ENCODE measurements at regions not wholly inside any gene's neighbourhood (a gene's known extent, or its start where the extent isn't known, plus 50 kb on each side); places are given as distances from the start of the nearest gene placed in this dataset.

GRCh38 chr7:16045296-16045695 lies 358.8 kb upstream of the MEOX2 start:
- no peak for DNase-seq

- no peak for DNase-seq
Observed at GRCh38 chr7:16044645-16045044, 358.2 kb upstream of the MEOX2 start.

- no peak for DNase-seq
Observed at GRCh38 chr7:16040346-16040745, 353.9 kb upstream of the MEOX2 start.

GRCh38 chr7:16038906-16039305 lies 352.4 kb upstream of the MEOX2 start:
- DNase-seq = no peak

GRCh38 chr7:16035392-16035791 lies 348.9 kb upstream of the MEOX2 start:
- no peak for DNase-seq

GRCh38 chr7:16034866-16035265 lies 348.4 kb upstream of the MEOX2 start:
- DNase-seq = no peak

GRCh38 chr7:16034353-16034752 lies 347.9 kb upstream of the MEOX2 start:
- no peak for DNase-seq

- no peak for DNase-seq
Observed at GRCh38 chr7:16033233-16033632, 346.8 kb upstream of the MEOX2 start.

GRCh38 chr7:16028636-16029035 lies 342.2 kb upstream of the MEOX2 start:
- no peak for DNase-seq

- DNase-seq = no peak
Observed at GRCh38 chr7:16028103-16028502, 341.6 kb upstream of the MEOX2 start.

- no peak for DNase-seq
Observed at GRCh38 chr7:16027396-16027795, 340.9 kb upstream of the MEOX2 start.

- DNase-seq = no peak
Observed at GRCh38 chr7:16026253-16027020, 340.0 kb upstream of the MEOX2 start.

- DNase-seq = no peak
Observed at GRCh38 chr7:16025696-16026095, 339.2 kb upstream of the MEOX2 start.

- DNase-seq = no peak
Observed at GRCh38 chr7:16023503-16023902, 337.0 kb upstream of the MEOX2 start.

GRCh38 chr7:16023046-16023445 lies 336.6 kb upstream of the MEOX2 start:
- DNase-seq = no peak

- DNase-seq = no peak
Observed at GRCh38 chr7:16021851-16022250, 335.4 kb upstream of the MEOX2 start.

- DNase-seq = no peak
Observed at GRCh38 chr7:16015981-16016380, 329.5 kb upstream of the MEOX2 start.

GRCh38 chr7:16014031-16014430 lies 327.5 kb upstream of the MEOX2 start:
- DNase-seq = no peak

GRCh38 chr7:16007911-16008310 lies 321.4 kb upstream of the MEOX2 start:
- DNase-seq = no peak

GRCh38 chr7:16004702-16005101 lies 318.2 kb upstream of the MEOX2 start:
- DNase-seq = no peak

- DNase-seq = no peak
Observed at GRCh38 chr7:16001477-16001876, 315.0 kb upstream of the MEOX2 start.

- no peak for DNase-seq
Observed at GRCh38 chr7:15998617-15999016, 312.1 kb upstream of the MEOX2 start.

- no peak for DNase-seq
Observed at GRCh38 chr7:15995027-15995426, 308.5 kb upstream of the MEOX2 start.

- DNase-seq = no peak
Observed at GRCh38 chr7:15989194-15989593, 302.7 kb upstream of the MEOX2 start.
